ENCODE measurements at regions not wholly inside any gene's neighbourhood (a gene's known extent, or its start where the extent isn't known, plus 50 kb on each side); places are given as distances from the start of the nearest gene placed in this dataset.
"Not testable (repeated sequence)": the region's sequence is repeated elsewhere in the genome, so short reads cannot be mapped to it uniquely, and the experiment has no call there.

GRCh38 chr10:28988980-28989379 is 299.9 kb upstream of the LYZL1 start:
- Histone ChIP-seq H3K4me3 (ENCODE audit: low read depth, low read length) (no peak overlapping the region), H3K9me3 (ENCODE audit: severe bottlenecking) (no peaks in the 10 kb centered on the region), H3K36me3 (no peaks in the 10 kb centered on the region), H3K27ac (no peak overlapping the region), H3K27me3 (ENCODE audit: insufficient read depth, low read depth, severe bottlenecking) (no peaks in the 10 kb centered on the region)
- no peak for TF ChIP-seq CTCF (IDR thresholded peaks at IDR 0.05; ENCODE audit: low read depth, low read length)
- no peak for DNase-seq

GRCh38 chr10:28991333-28992270 is 297.3 kb upstream of the LYZL1 start:
- H3K36me3 ChIP-seq = no peaks in the 10 kb centered on the region
- H3K27me3 ChIP-seq (ENCODE audit: insufficient read depth, low read depth, severe bottlenecking) = no peaks in the 10 kb centered on the region
- no peak overlapping the region for H3K4me3 ChIP-seq (ENCODE audit: low read depth, low read length)
- no peak overlapping the region for H3K27ac ChIP-seq
- TF ChIP-seq CTCF (IDR thresholded peaks at IDR 0.05; ENCODE audit: low read depth, low read length) = peak; percentile 49
- DNase-seq = peak; percentile 39
- no peaks in the 10 kb centered on the region for H3K9me3 ChIP-seq (ENCODE audit: severe bottlenecking)

- DNase-seq = no peak
- H3K36me3 ChIP-seq = no peaks in the 10 kb centered on the region
Measured at GRCh38 chr10:28993056-28993455, 295.8 kb upstream of the LYZL1 start.

GRCh38 chr10:28993861-28994260 is 295.0 kb upstream of the LYZL1 start:
- no peak for TF ChIP-seq CTCF (IDR thresholded peaks at IDR 0.05; ENCODE audit: low read depth, low read length)
- Histone ChIP-seq H3K27me3 (ENCODE audit: insufficient read depth, low read depth, severe bottlenecking) (no peaks in the 10 kb centered on the region), H3K9me3 (ENCODE audit: severe bottlenecking) (no peaks in the 10 kb centered on the region), H3K4me3 (ENCODE audit: low read depth, low read length) (no peak overlapping the region), H3K36me3 (no peaks in the 10 kb centered on the region), H3K27ac (no peak overlapping the region)
- DNase-seq = no peak

More at GRCh38 chr10:28993056-28993455, 295.8 kb upstream of the LYZL1 start:
- no peak for TF ChIP-seq CTCF (IDR thresholded peaks at IDR 0.05; ENCODE audit: low read depth, low read length)
- no peak overlapping the region for H3K27ac ChIP-seq
- H3K27me3 ChIP-seq (ENCODE audit: insufficient read depth, low read depth, severe bottlenecking) = no peaks in the 10 kb centered on the region
- H3K9me3 ChIP-seq (ENCODE audit: severe bottlenecking) = no peaks in the 10 kb centered on the region
- H3K4me3 ChIP-seq (ENCODE audit: low read depth, low read length) = no peak overlapping the region

- H3K36me3 ChIP-seq; H3K27ac ChIP-seq; DNase-seq; H3K9me3 ChIP-seq (ENCODE audit: severe bottlenecking); H3K4me3 ChIP-seq (ENCODE audit: low read depth, low read length); H3K27me3 ChIP-seq (ENCODE audit: insufficient read depth, low read depth, severe bottlenecking): not testable (repeated sequence)
Measured at GRCh38 chr10:28994802-28995201, 294.1 kb upstream of the LYZL1 start.

GRCh38 chr10:28995497-28995896 is 293.4 kb upstream of the LYZL1 start:
- DNase-seq = no peak
- Histone ChIP-seq H3K27ac (no peak overlapping the region), H3K27me3 (ENCODE audit: insufficient read depth, low read depth, severe bottlenecking) (no peaks in the 10 kb centered on the region), H3K4me3 (ENCODE audit: low read depth, low read length) (no peak overlapping the region), H3K9me3 (ENCODE audit: severe bottlenecking) (no peaks in the 10 kb centered on the region), H3K36me3 (no peaks in the 10 kb centered on the region)
- no peak for TF ChIP-seq CTCF (IDR thresholded peaks at IDR 0.05; ENCODE audit: low read depth, low read length)

All from WERI-Rb-1 (cell line).